HG02623 (cell line): ENCODE measurements at regions not wholly inside any gene's neighbourhood (a gene's known extent, or its start where the extent isn't known, plus 50 kb on each side); places are given as distances from the start of the nearest gene placed in this dataset.

Source experiments
- ATAC-seq: cut with Tn5 transposase; IDR thresholded peaks from one replicate; pipeline ENCODE4 v1.9.1; 2021; ENCODE audit warnings: moderate library complexity; ENCODE audit not compliant: unreplicated experiment

DNA sequence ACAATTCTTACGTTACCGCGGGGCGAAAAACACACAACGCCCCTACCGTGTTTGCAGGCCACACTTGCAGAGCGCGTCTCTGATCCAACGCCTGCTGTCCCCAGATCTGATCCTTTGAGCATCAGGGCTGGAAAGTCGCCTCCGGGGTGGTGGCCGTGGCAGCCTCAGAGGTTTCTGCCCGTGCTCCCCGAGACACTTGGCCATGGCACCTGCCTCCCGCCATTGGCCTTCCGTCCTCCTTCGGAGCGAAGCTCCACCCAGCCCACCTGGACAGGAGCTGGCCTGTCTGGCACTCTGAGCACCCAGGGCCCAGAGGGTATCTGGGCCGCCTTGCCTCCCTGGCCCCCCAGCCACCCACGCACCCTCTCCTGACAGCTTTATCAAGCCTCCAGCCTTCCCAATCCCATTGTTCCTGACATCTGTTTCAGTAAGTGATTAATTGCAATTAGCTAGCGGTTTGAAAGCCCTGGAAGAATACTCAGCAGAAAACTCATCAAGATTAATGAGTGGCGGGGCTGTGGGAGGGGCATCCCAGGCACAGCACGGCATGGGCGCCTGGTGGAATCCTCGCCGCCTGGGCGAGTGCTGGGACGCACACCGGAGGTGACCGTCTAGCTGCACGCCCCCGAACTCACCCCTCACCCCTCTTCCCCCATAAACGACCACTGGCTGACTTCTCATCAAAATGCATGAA, 181.5 kb upstream of the GSE1 start:
- no peak for ATAC-seq

GRCh38 chr16:85432606-85433005, 180.5 kb upstream of the GSE1 start:
- no peak for ATAC-seq

DNA sequence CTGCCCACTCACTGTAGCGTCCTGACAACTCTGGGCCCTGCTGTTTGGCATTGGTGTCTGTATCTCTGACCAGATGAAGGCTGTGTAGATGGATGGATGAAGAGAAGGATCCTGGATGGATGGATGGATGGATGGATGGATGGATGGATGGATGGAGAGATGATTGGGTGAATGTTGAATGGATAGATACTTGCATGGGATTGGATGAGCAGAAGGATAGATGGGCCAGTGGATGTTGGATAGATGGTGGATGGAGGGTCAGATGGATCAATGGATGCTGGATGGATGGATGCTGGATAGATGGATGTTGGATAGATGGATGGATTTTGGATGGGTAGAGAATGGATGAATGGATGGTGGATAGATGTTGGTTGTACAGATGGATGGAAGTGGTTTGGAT, 179.6 kb upstream of the GSE1 start:
- no peak for ATAC-seq

DNA sequence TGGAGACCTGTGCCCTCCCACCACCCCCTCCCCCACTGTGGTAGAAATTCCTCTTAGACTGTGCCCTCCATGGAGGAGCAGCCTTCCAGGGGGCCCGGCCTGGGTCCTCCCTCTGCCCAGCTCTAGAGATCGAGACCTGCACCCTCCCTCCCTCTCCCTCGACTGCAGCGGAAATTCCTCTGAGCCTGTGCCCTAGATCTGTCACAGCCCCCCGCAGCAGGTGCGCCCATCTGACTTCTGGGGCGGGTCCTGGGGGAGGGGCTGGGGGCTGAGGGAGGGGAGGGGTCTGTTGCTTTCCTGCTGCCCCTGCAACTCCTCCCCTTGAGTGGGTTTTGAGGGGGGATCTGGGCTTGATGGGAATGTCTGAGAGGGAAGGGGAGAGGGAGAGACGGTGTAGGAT, 177.8 kb upstream of the GSE1 start:
- ATAC-seq: no peak

DNA sequence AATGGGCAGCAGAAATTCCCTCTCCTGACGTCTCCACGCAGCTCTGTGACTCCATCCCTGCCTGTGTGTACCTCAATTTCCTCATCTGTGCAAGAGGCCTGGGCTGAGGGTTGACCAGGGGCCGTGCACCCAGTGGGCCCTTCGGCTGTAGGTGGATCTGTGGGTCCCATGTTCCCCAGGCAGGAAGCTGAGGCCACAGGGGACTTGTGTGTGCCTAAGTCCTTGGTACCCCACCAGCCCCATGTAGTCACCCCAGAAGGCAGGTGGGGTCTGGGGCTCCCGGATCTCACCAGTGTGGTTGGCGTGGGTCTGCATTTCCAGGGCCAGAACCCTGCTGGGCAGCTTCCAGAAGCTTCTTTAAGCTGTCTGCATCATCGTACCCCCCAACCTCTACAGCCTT, 177.4 kb upstream of the GSE1 start:
- no peak for ATAC-seq

DNA sequence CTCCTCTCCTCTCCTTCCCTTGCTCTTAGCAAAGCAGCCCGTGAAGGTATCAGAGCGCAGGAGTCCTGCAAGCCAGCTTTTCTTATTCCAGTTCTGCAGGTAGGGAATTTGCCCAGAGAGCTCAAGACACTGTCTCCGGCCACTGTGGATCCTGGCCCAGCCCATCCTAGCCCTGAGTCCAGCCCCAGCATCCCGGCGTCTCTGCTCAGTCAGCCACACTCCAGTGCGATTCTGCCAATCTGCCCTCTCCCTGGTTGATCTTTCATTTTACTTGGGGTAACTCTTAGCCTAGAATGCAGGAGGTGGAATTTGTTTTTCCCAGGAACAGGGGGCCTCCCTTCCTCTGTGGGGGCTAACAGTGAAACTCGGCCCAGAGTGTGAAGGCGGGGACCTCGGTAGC, 176.9 kb upstream of the GSE1 start:
- no peak for ATAC-seq

DNA sequence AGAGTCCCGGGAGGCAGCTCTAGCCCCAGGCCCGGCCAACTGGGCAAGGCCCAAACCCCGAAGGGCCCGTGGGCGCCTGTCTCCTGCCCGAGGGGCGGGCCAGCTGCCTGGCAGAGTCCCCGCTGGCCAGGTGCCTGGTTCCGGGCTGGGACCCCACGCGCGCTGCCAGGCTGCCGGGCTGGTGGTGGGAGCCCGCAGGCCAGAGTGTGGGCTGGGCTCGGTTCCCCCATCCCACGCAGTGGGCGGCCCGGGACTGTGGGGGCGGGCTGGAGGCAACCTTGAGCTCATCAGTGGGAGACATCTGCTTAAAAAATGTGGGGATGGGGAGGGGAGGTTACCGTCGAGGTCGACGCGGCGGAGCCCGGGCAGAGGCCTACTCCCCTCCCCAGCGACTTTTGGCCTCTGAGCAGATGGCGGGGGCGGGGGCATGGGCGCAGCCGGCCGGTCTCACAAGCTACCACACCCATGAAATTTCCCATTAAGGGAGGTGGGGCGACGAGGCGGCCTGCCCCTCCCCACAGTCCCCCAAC, 176.4 kb upstream of the GSE1 start:
- no peak for ATAC-seq

GRCh38 chr16:85437166-85438052, 175.7 kb upstream of the GSE1 start:
- ATAC-seq: no peak

DNA sequence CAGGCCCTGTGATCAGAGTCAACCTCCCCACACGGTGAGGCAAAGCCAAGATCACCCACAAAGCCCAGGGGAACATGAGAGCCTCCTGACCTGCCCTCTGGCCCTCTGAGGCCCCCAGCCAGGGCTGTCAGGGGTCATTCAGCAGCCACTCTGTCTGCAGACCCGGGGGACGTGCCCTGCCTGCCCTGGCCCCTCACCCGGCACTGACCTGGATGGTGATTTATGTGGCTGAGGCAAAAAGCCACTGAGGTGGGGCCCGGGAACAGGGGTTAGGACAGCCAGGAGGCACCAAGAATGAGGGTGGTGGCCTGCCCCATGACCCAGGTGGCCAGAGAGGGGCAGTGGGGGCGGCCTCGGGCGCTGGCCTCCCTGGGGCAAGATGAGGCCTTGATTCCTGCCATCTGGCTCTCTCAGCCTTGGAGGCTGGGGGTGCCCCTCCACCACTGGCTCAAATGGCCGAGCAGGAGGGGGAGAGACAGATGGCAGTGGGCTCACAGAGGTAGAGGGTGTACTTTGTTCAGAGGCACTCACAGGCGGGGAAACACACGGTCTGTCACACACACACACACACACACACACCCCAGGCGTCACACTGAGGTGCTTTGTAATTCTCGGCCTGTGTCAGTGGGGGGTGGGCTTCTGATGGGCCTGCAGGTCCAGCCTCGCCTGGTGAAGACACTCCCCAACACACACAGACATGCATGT, 174.0 kb upstream of the GSE1 start:
- ATAC-seq: no peak

- no peak for ATAC-seq
Observed at GRCh38 chr16:85440744-85441143, 172.4 kb upstream of the GSE1 start.

- no peak for ATAC-seq
Observed at GRCh38 chr16:85441189-85441889, 171.8 kb upstream of the GSE1 start.

DNA sequence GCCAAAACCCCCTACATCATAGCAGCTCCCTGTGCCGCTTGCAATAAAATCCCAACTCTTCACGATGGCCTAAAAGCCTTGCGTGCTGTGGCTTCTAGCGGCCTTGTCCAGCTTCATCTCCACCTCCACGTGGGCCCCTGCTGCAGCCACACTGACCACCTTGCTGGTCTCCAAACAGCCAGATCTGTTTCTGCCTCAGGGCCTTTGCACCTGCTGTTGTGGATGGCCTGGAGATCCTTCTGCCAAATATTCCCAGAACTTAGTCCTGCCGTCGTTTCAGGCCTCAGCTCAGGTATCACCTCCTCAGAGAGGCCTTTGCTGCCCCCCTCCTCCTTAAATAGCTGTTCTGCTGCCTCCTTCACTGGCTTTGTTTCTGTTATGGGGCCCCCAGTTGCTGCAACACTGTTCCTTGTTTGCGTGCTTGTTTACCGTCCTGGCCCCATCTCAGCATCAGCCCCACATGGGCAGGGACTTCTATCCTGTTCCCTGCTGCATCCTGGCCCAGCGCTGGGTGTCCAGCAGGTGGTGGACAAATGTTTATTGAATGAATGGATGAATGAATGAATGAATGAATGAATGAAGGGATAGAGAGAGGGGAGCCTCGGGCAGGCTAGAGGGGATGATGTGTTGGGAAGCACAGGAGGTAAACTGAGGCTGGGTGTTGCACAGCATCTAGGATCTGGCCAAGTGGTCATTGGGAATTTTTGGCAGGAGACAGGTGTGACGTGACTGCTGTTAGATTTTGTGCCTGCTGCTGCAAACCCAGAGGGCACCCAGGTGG, 171.0 kb upstream of the GSE1 start:
- ATAC-seq: no peak

DNA sequence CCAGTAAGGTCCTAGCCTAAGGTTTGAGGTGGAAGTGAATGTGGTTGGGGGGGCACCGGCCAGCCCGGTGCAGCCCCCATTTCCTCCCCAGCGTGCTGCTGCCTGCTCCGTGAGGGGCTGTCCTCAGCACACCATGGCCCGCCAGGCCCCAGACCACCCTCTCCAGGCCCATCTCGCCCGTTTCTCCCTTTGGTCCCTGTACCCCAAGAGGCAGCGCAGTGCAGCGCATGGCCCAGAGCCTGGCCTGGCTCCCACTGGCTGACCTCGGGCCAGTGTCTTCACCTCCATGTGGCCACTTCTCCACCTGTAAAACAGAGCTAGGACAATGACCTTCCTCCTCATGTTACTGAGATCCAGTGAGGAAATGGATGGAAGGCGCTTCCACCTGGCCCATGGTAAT, 170.0 kb upstream of the GSE1 start:
- no peak for ATAC-seq

GRCh38 chr16:85443531-85443930, 169.6 kb upstream of the GSE1 start:
- no peak for ATAC-seq

DNA sequence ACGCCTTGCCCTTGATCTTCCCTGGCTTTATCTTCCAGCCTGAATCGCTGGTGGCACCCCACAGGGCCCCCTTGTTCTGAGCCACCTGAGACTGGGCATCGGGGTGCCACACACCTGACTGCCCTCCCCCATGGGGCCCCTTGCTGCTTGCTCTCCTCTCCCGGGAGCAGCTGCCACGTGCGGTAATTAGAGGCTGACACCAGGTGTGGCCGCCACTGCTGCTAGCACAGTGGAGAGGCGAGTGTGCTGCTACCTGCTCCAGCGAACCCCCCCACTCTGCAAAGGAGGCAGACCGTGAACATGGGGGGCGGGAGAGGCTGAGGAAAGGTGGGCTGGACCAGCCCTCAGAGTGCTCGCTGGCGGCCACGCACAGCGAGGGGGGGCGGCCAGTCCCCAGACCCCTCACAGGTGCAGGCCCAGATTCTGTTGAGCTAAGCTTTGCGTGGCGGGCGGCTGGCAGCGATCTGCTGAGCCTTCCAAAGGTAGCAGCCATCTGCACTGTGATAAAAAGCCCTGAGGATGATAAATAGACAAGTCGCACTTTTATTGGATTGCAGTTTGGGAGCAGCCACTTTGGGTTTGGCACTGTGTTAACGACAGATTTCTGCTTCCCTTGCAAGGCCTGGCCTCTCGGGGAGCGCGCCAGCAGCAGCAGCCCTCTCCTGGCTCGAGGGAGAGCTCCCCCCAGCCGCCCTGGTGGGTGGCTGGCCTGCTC, 167.9 kb upstream of the GSE1 start:
- ATAC-seq: no peak

DNA sequence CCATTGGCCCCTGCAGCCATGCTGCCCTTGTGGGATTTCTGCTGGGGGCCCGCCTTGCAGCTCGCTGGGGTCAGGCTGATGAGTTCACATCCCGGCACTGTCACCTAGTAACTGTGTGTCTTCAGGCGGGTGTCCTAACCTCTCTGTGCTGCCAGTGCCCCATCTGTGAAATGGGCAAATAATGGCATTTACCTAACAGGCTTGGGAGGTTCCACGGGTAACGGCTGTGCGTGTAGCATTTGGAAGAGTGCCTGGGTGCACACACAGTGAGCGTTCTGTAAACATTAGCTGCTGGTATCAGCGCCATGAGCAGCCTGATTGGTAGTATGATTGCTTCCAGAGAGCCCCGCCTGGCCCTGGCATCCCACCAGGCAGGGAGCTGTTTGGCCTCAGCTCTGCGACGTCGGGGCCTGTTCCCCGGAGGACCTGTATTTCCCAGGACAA, 167.3 kb upstream of the GSE1 start:
- ATAC-seq: no peak

GRCh38 chr16:85446951-85447692, 166.0 kb upstream of the GSE1 start:
- no peak for ATAC-seq

DNA sequence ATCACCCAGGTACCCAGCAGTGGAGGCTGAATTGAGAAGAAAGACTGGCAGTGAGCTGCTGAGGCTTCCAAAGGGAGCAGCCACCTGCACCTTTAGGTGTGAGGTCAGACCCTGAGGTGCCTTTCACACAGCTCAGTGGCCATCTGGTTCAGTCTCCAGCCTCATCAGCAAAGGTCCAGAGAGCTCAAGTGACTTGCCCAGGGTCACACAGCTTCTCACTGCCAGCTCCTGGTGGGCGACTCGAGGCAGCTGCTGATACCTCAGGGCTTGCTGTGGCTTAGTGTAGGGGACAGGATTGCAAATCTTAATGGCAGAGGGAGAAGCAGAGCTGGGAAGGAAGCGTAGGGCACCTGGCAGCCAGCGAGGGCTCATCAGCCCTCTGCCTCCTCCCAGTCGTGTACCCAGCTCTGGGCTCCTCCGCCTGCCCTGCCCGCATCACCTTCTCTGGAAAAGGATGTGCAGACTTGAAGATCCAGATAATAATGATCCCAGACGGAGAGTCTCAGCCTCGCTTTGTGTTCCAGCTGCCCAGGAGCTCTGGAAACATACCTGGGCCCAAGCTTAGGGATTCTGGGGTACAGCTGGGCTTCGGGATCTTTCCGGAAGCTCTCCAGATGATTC, 165.3 kb upstream of the GSE1 start:
- ATAC-seq: no peak
